KMS-11 (cell line): ENCODE measurements at regions not wholly inside any gene's neighbourhood (a gene's known extent, or its start where the extent isn't known, plus 50 kb on each side); places are given as distances from the start of the nearest gene placed in this dataset.

ENCODE experiments used
- H2AFZ ChIP-seq: fragments of 200-600 bp; sonication (generic); 2 replicates; pipeline ENCODE4 v1.6.1; 2016; ENCODE audit warnings: antibody characterized with exemption, mixed run types, low read depth
- H3K27ac ChIP-seq: fragments of 200-600 bp; sonication (generic); 2 replicates; pipeline ENCODE4 v1.6.1; 2016; ENCODE audit warnings: mild to moderate bottlenecking, mixed run types
- H3K27me3 ChIP-seq: fragments of 200-600 bp; sonication (generic); 2 replicates; pipeline ENCODE4 v1.6.1; 2017; ENCODE audit warnings: mild to moderate bottlenecking, low read depth, mixed run types, moderate library complexity; ENCODE audit not compliant: insufficient read depth
- H3K36me3 ChIP-seq: fragments of 200-600 bp; sonication (generic); 2 replicates; pipeline ENCODE4 v1.6.1; 2017; ENCODE audit warnings: mild to moderate bottlenecking, mixed run types; ENCODE audit not compliant: insufficient read depth
- H3K4me1 ChIP-seq: fragments of 200-600 bp; sonication (generic); 2 replicates; pipeline ENCODE4 v1.6.1; 2016; ENCODE audit warnings: mild to moderate bottlenecking, low read depth, mixed run types; ENCODE audit not compliant: poor library complexity, severe bottlenecking
- H3K4me2 ChIP-seq: fragments of 200-600 bp; sonication (generic); 2 replicates; pipeline ENCODE4 v1.7.0; 2016; ENCODE audit warnings: mild to moderate bottlenecking, mixed run types
- H3K4me3 ChIP-seq: fragments of 200-600 bp; sonication (generic); IDR thresholded peaks from 2 replicates; pipeline ENCODE4 v1.6.1; 2017; ENCODE audit warnings: low read depth, low read length, mixed read lengths; ENCODE audit not compliant: insufficient read depth
- H3K79me2 ChIP-seq: fragments of 200-600 bp; sonication (generic); 2 replicates; pipeline ENCODE4 v1.6.1; 2016; ENCODE audit warnings: low read depth, mixed run types; ENCODE audit not compliant: insufficient read depth
- H3K9ac ChIP-seq: fragments of 200-600 bp; sonication (generic); 2 replicates; pipeline ENCODE4 v1.6.1; 2016; ENCODE audit warnings: mild to moderate bottlenecking, mixed run types
- H4K20me1 ChIP-seq: fragments of 200-600 bp; sonication (generic); 2 replicates; pipeline ENCODE4 v1.6.1; 2016; ENCODE audit warnings: mild to moderate bottlenecking, mixed run types; ENCODE audit not compliant: insufficient read depth
- CTCF ChIP-seq: fragments of 200-600 bp; sonication (generic); conservative IDR thresholded peaks from 2 replicates; pipeline ENCODE4 v1.6.1; 2017; ENCODE audit warnings: low read depth, mild to moderate bottlenecking, antibody characterized with exemption, low read length, moderate library complexity, mixed read lengths

GRCh38 chr1:234885601-234886000 lies 243.0 kb downstream of the TOMM20 start:
- no peak overlapping the region for H3K27ac ChIP-seq
- H3K4me3 ChIP-seq, result no peak overlapping the region
- H3K79me2 ChIP-seq, result no peaks in the 10 kb centered on the region
- TF ChIP-seq CTCF, result no peak
- no peak overlapping the region for H2AFZ ChIP-seq
- no peaks in the 10 kb centered on the region for H4K20me1 ChIP-seq
- H3K9ac ChIP-seq, result no peak overlapping the region
- H3K4me1 ChIP-seq, result no peaks in the 10 kb centered on the region
- H3K4me2 ChIP-seq, result no peak overlapping the region
- H3K36me3 ChIP-seq, result no peaks in the 10 kb centered on the region
- H3K27me3 ChIP-seq, result no peaks in the 10 kb centered on the region

GRCh38 chr1:234884701-234885100 lies 243.9 kb downstream of the TOMM20 start:
- H4K20me1 ChIP-seq, result no peaks in the 10 kb centered on the region
- no peak overlapping the region for H3K9ac ChIP-seq
- no peaks in the 10 kb centered on the region for H3K36me3 ChIP-seq
- H3K27ac ChIP-seq, result no peak overlapping the region
- no peak for TF ChIP-seq CTCF
- no peaks in the 10 kb centered on the region for H3K79me2 ChIP-seq
- H2AFZ ChIP-seq, result no peak overlapping the region
- no peaks in the 10 kb centered on the region for H3K27me3 ChIP-seq
- H3K4me2 ChIP-seq, result no peak overlapping the region
- no peak overlapping the region for H3K4me3 ChIP-seq
- peaks cover 9% of the 10 kb centered on the region for H3K4me1 ChIP-seq

GRCh38 chr1:234884006-234884405 lies 244.6 kb downstream of the TOMM20 start:
- H3K4me2 ChIP-seq, result no peak overlapping the region
- no peaks in the 10 kb centered on the region for H3K79me2 ChIP-seq
- no peaks in the 10 kb centered on the region for H3K27me3 ChIP-seq
- no peaks in the 10 kb centered on the region for H4K20me1 ChIP-seq
- no peaks in the 10 kb centered on the region for H3K36me3 ChIP-seq
- H2AFZ ChIP-seq, result no peak overlapping the region
- no peak overlapping the region for H3K4me3 ChIP-seq
- no peak overlapping the region for H3K9ac ChIP-seq
- H3K27ac ChIP-seq, result no peak overlapping the region
- peaks cover 16% of the 10 kb centered on the region for H3K4me1 ChIP-seq
- no peak for TF ChIP-seq CTCF

- no peak overlapping the region for H3K27ac ChIP-seq
Observed at GRCh38 chr1:234882898-234883297, 245.7 kb downstream of the TOMM20 start.

More at GRCh38 chr1:234882898-234883297, 245.7 kb downstream of the TOMM20 start:
- Histone ChIP-seq H3K27me3 (no peaks in the 10 kb centered on the region), H3K79me2 (no peaks in the 10 kb centered on the region), H2AFZ (no peak overlapping the region), H4K20me1 (no peaks in the 10 kb centered on the region), H3K4me2 (no peak overlapping the region), H3K4me3 (no peak overlapping the region), H3K9ac (no peak overlapping the region), H3K4me1 (peaks cover 20% of the 10 kb centered on the region), H3K36me3 (no peaks in the 10 kb centered on the region)
- TF ChIP-seq CTCF, result no peak
